Hepatocyte (in vitro differentiated cells): ENCODE measurements at regions not wholly inside any gene's neighbourhood (a gene's known extent, or its start where the extent isn't known, plus 50 kb on each side); places are given as distances from the start of the nearest gene placed in this dataset.

Experiments used
- DNase-seq: peaks from one replicate; pipeline ENCODE4 v3.0.0-alpha.2; 2016; ENCODE audit warnings: low spot score
- H2AFZ ChIP-seq: fragments of 200-600 bp; sonication (generic); 2 replicates; pipeline ENCODE4 v1.6.0; 2016; ENCODE audit warnings: antibody characterized with exemption, mild to moderate bottlenecking
- H3K27ac ChIP-seq: fragments of 200-600 bp; sonication (generic); 2 replicates; pipeline ENCODE4 v1.5.1; 2016; ENCODE audit warnings: mild to moderate bottlenecking
- H3K27me3 ChIP-seq: fragments of 200-600 bp; sonication (generic); 2 replicates; pipeline ENCODE4 v1.6.1; 2016
- H3K36me3 ChIP-seq: fragments of 200-600 bp; sonication (generic); replicated peaks from 2 replicates; pipeline ENCODE4 v1.5.1; 2016; ENCODE audit warnings: low read depth; ENCODE audit not compliant: insufficient read depth
- H3K4me1 ChIP-seq: fragments of 200-600 bp; sonication (generic); 2 replicates; pipeline ENCODE4 v1.5.1; 2016; ENCODE audit warnings: mild to moderate bottlenecking, moderate library complexity; ENCODE audit not compliant: insufficient read depth
- H3K4me2 ChIP-seq: fragments of 200-600 bp; sonication (generic); 2 replicates; pipeline ENCODE4 v1.6.0; 2016
- H3K4me3 ChIP-seq: fragments of 200-600 bp; sonication (generic); 2 replicates; pipeline ENCODE4 v1.5.1; 2016; ENCODE audit warnings: mild to moderate bottlenecking
- H3K79me2 ChIP-seq: fragments of 200-600 bp; sonication (generic); 2 replicates; pipeline ENCODE4 v1.6.0; 2017; ENCODE audit warnings: mild to moderate bottlenecking
- H3K9me2 ChIP-seq: fragments of 200-600 bp; sonication (generic); replicated peaks from 2 replicates; pipeline ENCODE4 v1.6.0; 2017; ENCODE audit warnings: mild to moderate bottlenecking; ENCODE audit not compliant: insufficient read depth
- H3K9me3 ChIP-seq: fragments of 200-600 bp; sonication (generic); 2 replicates; pipeline ENCODE4 v1.5.1; 2016; ENCODE audit warnings: low read depth, mild to moderate bottlenecking
- H4K20me1 ChIP-seq: fragments of 200-600 bp; sonication (generic); 2 replicates; pipeline ENCODE4 v1.6.0; 2016; ENCODE audit warnings: mild to moderate bottlenecking; ENCODE audit not compliant: insufficient read depth, poor library complexity, severe bottlenecking
- EZH2 ChIP-seq: fragments of 200-600 bp; sonication (generic); IDR thresholded peaks from 2 replicates; pipeline ENCODE4 v1.6.1; 2016; ENCODE audit warnings: antibody characterized with exemption, mild to moderate bottlenecking, borderline replicate concordance
- EZH2phosphoT487 ChIP-seq: fragments of 200-600 bp; sonication (generic); IDR thresholded peaks from one replicate; pipeline ENCODE4 v1.6.1; 2018; ENCODE audit warnings: antibody characterized with exemption, mild to moderate bottlenecking, low read depth, moderate library complexity; ENCODE audit not compliant: unreplicated experiment, severe bottlenecking
- WGBS: methylation state at CpG from one replicate; pipeline ENCODE4 v1.1.6; 2016; ENCODE audit warnings: low lambda C conversion rate; ENCODE audit errors: missing lambda C conversion rate; 5-methylcytosine and 5-hydroxymethylcytosine counted together
- TF ChIP-seq, protein P1 (sequence below): fragments of 200-600 bp; sonication (generic); IDR thresholded peaks from 2 replicates; pipeline ENCODE4 v1.5.1; 2016; ENCODE audit warnings: antibody characterized with exemption, mild to moderate bottlenecking; ENCODE audit not compliant: poor library complexity

DNA sequence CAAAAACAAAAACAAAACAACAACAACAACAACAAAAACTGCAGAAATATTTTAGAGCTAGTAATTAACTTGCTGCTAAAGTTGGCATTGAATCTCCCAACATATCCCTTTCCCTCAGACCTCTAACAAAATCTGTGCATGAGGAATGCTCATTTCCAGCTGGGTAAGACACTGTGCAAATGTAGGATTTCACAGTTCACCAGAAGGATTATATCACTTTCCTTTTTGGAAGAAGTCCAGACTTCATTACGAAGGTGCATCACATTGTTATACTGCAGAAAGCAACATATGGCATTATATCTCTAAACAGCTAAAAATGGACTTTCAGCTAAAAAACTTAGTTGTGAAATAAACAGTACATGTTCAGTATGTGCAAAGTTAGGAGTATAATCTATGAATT lies 341.8 kb downstream of the FSCB start:
- H3K9me2 ChIP-seq, result no peaks in the 10 kb centered on the region
- no peak for DNase-seq
- no peaks in the 10 kb centered on the region for H3K36me3 ChIP-seq
- WGBS, result 31% methylated on average over 1 of the region's 1 CpG
- H3K4me1 ChIP-seq, result peaks cover 5% of the 10 kb centered on the region
- no peak for TF ChIP-seq EZH2phosphoT487
- TF ChIP-seq, protein P1, sequence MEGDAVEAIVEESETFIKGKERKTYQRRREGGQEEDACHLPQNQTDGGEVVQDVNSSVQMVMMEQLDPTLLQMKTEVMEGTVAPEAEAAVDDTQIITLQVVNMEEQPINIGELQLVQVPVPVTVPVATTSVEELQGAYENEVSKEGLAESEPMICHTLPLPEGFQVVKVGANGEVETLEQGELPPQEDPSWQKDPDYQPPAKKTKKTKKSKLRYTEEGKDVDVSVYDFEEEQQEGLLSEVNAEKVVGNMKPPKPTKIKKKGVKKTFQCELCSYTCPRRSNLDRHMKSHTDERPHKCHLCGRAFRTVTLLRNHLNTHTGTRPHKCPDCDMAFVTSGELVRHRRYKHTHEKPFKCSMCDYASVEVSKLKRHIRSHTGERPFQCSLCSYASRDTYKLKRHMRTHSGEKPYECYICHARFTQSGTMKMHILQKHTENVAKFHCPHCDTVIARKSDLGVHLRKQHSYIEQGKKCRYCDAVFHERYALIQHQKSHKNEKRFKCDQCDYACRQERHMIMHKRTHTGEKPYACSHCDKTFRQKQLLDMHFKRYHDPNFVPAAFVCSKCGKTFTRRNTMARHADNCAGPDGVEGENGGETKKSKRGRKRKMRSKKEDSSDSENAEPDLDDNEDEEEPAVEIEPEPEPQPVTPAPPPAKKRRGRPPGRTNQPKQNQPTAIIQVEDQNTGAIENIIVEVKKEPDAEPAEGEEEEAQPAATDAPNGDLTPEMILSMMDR, result no peak
- H3K4me3 ChIP-seq, result no peak overlapping the region
- no peaks in the 10 kb centered on the region for H3K79me2 ChIP-seq
- no peak overlapping the region for H3K4me2 ChIP-seq
- no peak overlapping the region for H3K27ac ChIP-seq
- no peaks in the 10 kb centered on the region for H3K27me3 ChIP-seq
- H2AFZ ChIP-seq, result no peak overlapping the region
- no peaks in the 10 kb centered on the region for H3K9me3 ChIP-seq
- H4K20me1 ChIP-seq, result no peaks in the 10 kb centered on the region

DNA sequence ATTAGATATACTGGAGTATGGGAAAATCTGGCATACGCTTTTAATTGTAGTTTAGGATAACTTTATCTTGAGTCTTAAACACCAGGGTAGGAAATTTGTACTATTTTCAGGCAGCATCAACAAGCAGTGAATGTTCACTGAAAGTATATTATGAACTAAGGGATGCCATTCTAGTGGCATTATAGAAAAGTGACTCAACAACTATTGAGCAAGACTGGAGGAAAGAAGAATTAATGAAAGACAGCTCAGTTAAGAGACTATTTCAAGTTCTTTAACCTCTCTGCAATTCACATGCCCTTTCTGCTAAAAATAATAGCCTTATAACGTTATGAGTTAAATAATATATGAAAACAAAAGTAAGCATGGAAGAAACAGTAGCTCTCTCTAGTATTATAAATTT lies 343.1 kb downstream of the FSCB start:
- H3K4me2 ChIP-seq, result no peak overlapping the region
- H3K27me3 ChIP-seq, result no peaks in the 10 kb centered on the region
- DNase-seq, result no peak
- H2AFZ ChIP-seq, result no peak overlapping the region
- no peaks in the 10 kb centered on the region for H3K79me2 ChIP-seq
- no peak overlapping the region for H3K4me3 ChIP-seq
- no peaks in the 10 kb centered on the region for H4K20me1 ChIP-seq
- WGBS, result 83% methylated on average over 2 of the region's 2 CpGs
- H3K27ac ChIP-seq, result no peak overlapping the region
- no peaks in the 10 kb centered on the region for H3K9me3 ChIP-seq
- TF ChIP-seq EZH2, result no peak
- TF ChIP-seq, protein P1, result no peak
- TF ChIP-seq EZH2phosphoT487, result no peak
- peaks cover 5% of the 10 kb centered on the region for H3K4me1 ChIP-seq
- H3K9me2 ChIP-seq, result no peaks in the 10 kb centered on the region
- no peaks in the 10 kb centered on the region for H3K36me3 ChIP-seq

DNA sequence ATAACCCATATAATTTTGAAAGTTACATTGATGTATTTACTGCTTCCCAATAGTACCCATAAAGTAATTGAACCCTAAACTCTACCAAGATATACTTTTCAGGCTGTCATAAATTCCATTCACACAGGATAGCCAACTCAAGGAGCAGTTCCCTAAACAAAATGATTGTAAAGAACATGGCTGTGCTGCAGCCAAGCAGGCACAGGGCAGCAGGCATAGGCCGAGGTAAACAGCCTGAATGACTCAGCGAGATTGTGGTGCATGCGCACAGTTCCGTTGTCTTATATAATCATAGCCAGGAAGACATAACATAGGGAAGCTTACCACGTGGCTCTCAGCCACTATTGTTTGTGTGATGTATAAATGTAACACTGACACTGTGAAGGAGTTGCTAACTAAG lies 344.9 kb downstream of the FSCB start:
- DNase-seq, result no peak
- no peak overlapping the region for H3K4me2 ChIP-seq
- WGBS, result 85% methylated on average over 5 of the region's 5 CpGs
- H2AFZ ChIP-seq, result no peak overlapping the region
- no peak overlapping the region for H3K27ac ChIP-seq
- no peaks in the 10 kb centered on the region for H3K79me2 ChIP-seq
- H3K4me3 ChIP-seq, result no peak overlapping the region
- TF ChIP-seq EZH2phosphoT487 (no peak), EZH2 (no peak)
- TF ChIP-seq, protein P1, result no peak
- H3K27me3 ChIP-seq, result no peaks in the 10 kb centered on the region
- H3K9me2 ChIP-seq, result no peaks in the 10 kb centered on the region
- H3K36me3 ChIP-seq, result no peaks in the 10 kb centered on the region
- H3K4me1 ChIP-seq, result peaks cover 5% of the 10 kb centered on the region
- H4K20me1 ChIP-seq, result no peaks in the 10 kb centered on the region
- H3K9me3 ChIP-seq, result no peaks in the 10 kb centered on the region

DNA sequence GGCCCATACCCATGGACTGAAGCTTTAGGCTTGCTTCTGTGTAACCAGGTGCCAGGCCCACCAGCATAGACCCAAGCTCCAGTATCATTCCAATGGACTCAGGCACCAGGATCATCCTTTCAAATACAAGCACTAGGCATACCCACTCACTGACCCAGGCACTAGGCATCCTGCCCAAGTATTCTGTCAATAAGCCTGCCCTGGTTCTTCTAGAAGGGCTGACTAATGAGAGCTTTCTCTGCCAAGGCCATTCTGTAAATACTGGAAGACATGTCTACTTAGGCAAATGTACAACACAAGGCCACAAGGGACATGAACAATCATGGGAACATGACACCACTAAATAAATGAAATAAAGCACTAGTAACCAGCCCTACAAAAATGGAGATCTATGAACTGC lies 352.2 kb downstream of the FSCB start:
- H3K27ac ChIP-seq, result no peak overlapping the region
- no peak overlapping the region for H3K4me2 ChIP-seq
- no peak overlapping the region for H2AFZ ChIP-seq
- TF ChIP-seq EZH2phosphoT487 (no peak), EZH2 (no peak)
- TF ChIP-seq, protein P1, result no peak
- DNase-seq, result no peak
- H3K79me2 ChIP-seq, result no peaks in the 10 kb centered on the region
- no peaks in the 10 kb centered on the region for H3K27me3 ChIP-seq
- H4K20me1 ChIP-seq, result no peaks in the 10 kb centered on the region
- H3K36me3 ChIP-seq, result no peaks in the 10 kb centered on the region
- no peaks in the 10 kb centered on the region for H3K9me3 ChIP-seq
- no peaks in the 10 kb centered on the region for H3K4me1 ChIP-seq
- no peaks in the 10 kb centered on the region for H3K9me2 ChIP-seq
- H3K4me3 ChIP-seq, result no peak overlapping the region
